Hepatocyte (in vitro differentiated cells): ENCODE measurements at regions not wholly inside any gene's neighbourhood (a gene's known extent, or its start where the extent isn't known, plus 50 kb on each side); places are given as distances from the start of the nearest gene placed in this dataset.

Source experiments
- DNase-seq: peaks from one replicate; pipeline ENCODE4 v3.0.0-alpha.2; 2016; ENCODE audit warnings: low spot score
- H2AFZ ChIP-seq: fragments of 200-600 bp; sonication (generic); 2 replicates; pipeline ENCODE4 v1.6.0; 2016; ENCODE audit warnings: antibody characterized with exemption, mild to moderate bottlenecking
- H3K27ac ChIP-seq: fragments of 200-600 bp; sonication (generic); 2 replicates; pipeline ENCODE4 v1.5.1; 2016; ENCODE audit warnings: mild to moderate bottlenecking
- H3K27me3 ChIP-seq: fragments of 200-600 bp; sonication (generic); 2 replicates; pipeline ENCODE4 v1.6.1; 2016
- H3K36me3 ChIP-seq: fragments of 200-600 bp; sonication (generic); replicated peaks from 2 replicates; pipeline ENCODE4 v1.5.1; 2016; ENCODE audit warnings: low read depth; ENCODE audit not compliant: insufficient read depth
- H3K4me1 ChIP-seq: fragments of 200-600 bp; sonication (generic); 2 replicates; pipeline ENCODE4 v1.5.1; 2016; ENCODE audit warnings: mild to moderate bottlenecking, moderate library complexity; ENCODE audit not compliant: insufficient read depth
- H3K4me2 ChIP-seq: fragments of 200-600 bp; sonication (generic); 2 replicates; pipeline ENCODE4 v1.6.0; 2016
- H3K4me3 ChIP-seq: fragments of 200-600 bp; sonication (generic); 2 replicates; pipeline ENCODE4 v1.5.1; 2016; ENCODE audit warnings: mild to moderate bottlenecking
- H3K79me2 ChIP-seq: fragments of 200-600 bp; sonication (generic); 2 replicates; pipeline ENCODE4 v1.6.0; 2017; ENCODE audit warnings: mild to moderate bottlenecking
- H3K9me2 ChIP-seq: fragments of 200-600 bp; sonication (generic); replicated peaks from 2 replicates; pipeline ENCODE4 v1.6.0; 2017; ENCODE audit warnings: mild to moderate bottlenecking; ENCODE audit not compliant: insufficient read depth
- H3K9me3 ChIP-seq: fragments of 200-600 bp; sonication (generic); 2 replicates; pipeline ENCODE4 v1.5.1; 2016; ENCODE audit warnings: low read depth, mild to moderate bottlenecking
- H4K20me1 ChIP-seq: fragments of 200-600 bp; sonication (generic); 2 replicates; pipeline ENCODE4 v1.6.0; 2016; ENCODE audit warnings: mild to moderate bottlenecking; ENCODE audit not compliant: insufficient read depth, poor library complexity, severe bottlenecking
- EZH2 ChIP-seq: fragments of 200-600 bp; sonication (generic); IDR thresholded peaks from 2 replicates; pipeline ENCODE4 v1.6.1; 2016; ENCODE audit warnings: antibody characterized with exemption, mild to moderate bottlenecking, borderline replicate concordance
- EZH2phosphoT487 ChIP-seq: fragments of 200-600 bp; sonication (generic); IDR thresholded peaks from one replicate; pipeline ENCODE4 v1.6.1; 2018; ENCODE audit warnings: antibody characterized with exemption, mild to moderate bottlenecking, low read depth, moderate library complexity; ENCODE audit not compliant: unreplicated experiment, severe bottlenecking
- WGBS: methylation state at CpG from one replicate; pipeline ENCODE4 v1.1.6; 2016; ENCODE audit warnings: low lambda C conversion rate; ENCODE audit errors: missing lambda C conversion rate; 5-methylcytosine and 5-hydroxymethylcytosine counted together
- TF ChIP-seq, protein P1 (sequence below): fragments of 200-600 bp; sonication (generic); IDR thresholded peaks from 2 replicates; pipeline ENCODE4 v1.5.1; 2016; ENCODE audit warnings: antibody characterized with exemption, mild to moderate bottlenecking; ENCODE audit not compliant: poor library complexity

DNA sequence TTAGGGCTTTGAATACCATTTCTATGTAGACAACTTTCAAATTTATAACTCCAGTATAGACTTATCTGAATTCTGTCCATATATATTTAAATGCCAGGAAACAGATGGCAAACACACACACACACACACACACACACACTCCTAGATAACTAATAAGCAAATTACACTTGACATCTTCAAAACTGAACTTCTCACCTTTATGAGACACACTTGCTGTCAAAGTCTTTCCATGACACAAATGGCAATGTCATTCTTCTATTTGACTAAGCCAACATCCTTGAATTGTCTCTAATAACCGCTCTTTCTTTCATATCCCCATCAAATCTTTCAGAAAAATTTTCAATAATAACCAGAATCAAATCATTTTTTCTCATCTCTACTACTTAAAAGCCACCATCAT is 402.4 kb downstream of the PCDH18 start:
- Histone ChIP-seq H3K27me3 (no peaks in the 10 kb centered on the region), H4K20me1 (no peaks in the 10 kb centered on the region), H3K79me2 (no peaks in the 10 kb centered on the region), H3K36me3 (no peaks in the 10 kb centered on the region), H3K9me2 (no peaks in the 10 kb centered on the region), H3K4me1 (no peaks in the 10 kb centered on the region), H3K27ac (no peak overlapping the region), H3K9me3 (no peaks in the 10 kb centered on the region), H2AFZ (no peak overlapping the region), H3K4me3 (no peak overlapping the region), H3K4me2 (no peak overlapping the region)
- TF ChIP-seq, protein P1, sequence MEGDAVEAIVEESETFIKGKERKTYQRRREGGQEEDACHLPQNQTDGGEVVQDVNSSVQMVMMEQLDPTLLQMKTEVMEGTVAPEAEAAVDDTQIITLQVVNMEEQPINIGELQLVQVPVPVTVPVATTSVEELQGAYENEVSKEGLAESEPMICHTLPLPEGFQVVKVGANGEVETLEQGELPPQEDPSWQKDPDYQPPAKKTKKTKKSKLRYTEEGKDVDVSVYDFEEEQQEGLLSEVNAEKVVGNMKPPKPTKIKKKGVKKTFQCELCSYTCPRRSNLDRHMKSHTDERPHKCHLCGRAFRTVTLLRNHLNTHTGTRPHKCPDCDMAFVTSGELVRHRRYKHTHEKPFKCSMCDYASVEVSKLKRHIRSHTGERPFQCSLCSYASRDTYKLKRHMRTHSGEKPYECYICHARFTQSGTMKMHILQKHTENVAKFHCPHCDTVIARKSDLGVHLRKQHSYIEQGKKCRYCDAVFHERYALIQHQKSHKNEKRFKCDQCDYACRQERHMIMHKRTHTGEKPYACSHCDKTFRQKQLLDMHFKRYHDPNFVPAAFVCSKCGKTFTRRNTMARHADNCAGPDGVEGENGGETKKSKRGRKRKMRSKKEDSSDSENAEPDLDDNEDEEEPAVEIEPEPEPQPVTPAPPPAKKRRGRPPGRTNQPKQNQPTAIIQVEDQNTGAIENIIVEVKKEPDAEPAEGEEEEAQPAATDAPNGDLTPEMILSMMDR: no peak
- TF ChIP-seq EZH2 (no peak), EZH2phosphoT487 (no peak)
- WGBS: 87% methylated on average over 1 of the region's 1 CpG
- DNase-seq: no peak

DNA sequence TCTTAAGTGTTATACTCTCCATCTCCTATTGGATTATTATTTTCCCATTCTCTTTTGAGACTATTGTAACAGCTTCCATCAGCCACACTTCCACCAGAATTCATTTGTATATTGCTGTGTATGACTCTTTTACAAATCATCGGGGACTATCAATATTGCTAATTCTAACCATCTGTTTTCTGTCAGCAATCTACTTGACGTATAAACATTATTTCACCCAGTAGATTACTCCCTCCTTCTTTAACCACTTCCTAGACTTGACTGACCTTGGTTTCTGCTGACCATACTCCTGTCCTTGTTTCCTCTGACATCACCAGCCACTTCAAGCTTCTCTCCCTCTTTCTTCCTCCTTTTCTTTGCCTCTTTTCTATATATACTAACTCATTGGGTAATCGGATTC is 402.9 kb downstream of the PCDH18 start:
- Histone ChIP-seq H3K4me3 (no peak overlapping the region), H3K27me3 (no peaks in the 10 kb centered on the region), H3K36me3 (no peaks in the 10 kb centered on the region), H3K79me2 (no peaks in the 10 kb centered on the region), H2AFZ (no peak overlapping the region), H3K27ac (no peak overlapping the region), H3K4me1 (no peaks in the 10 kb centered on the region), H3K9me2 (no peaks in the 10 kb centered on the region), H4K20me1 (no peaks in the 10 kb centered on the region), H3K9me3 (no peaks in the 10 kb centered on the region), H3K4me2 (no peak overlapping the region)
- TF ChIP-seq EZH2phosphoT487 (no peak), EZH2 (no peak)
- TF ChIP-seq, protein P1: no peak
- 67% methylated on average over 3 of the region's 3 CpGs for WGBS
- DNase-seq: no peak

GRCh38 chr4:137125011-137125410 is 407.3 kb downstream of the PCDH18 start:
- H3K9me2 ChIP-seq: no peaks in the 10 kb centered on the region
- H3K4me3 ChIP-seq: no peak overlapping the region
- no peaks in the 10 kb centered on the region for H4K20me1 ChIP-seq
- no peak for TF ChIP-seq EZH2phosphoT487
- TF ChIP-seq, protein P1: no peak
- no peak for TF ChIP-seq EZH2
- no peak overlapping the region for H3K27ac ChIP-seq
- no peaks in the 10 kb centered on the region for H3K4me1 ChIP-seq
- H3K4me2 ChIP-seq: peak overlapping the region; percentile 63
- WGBS: 45% methylated on average over 3 of the region's 3 CpGs
- no peak overlapping the region for H2AFZ ChIP-seq
- no peaks in the 10 kb centered on the region for H3K27me3 ChIP-seq
- DNase-seq: peak; percentile 14
- H3K79me2 ChIP-seq: no peaks in the 10 kb centered on the region
- no peaks in the 10 kb centered on the region for H3K36me3 ChIP-seq
- H3K9me3 ChIP-seq: no peaks in the 10 kb centered on the region

GRCh38 chr4:137124278-137124932 is 407.9 kb downstream of the PCDH18 start:
- Histone ChIP-seq H3K9me2 (no peaks in the 10 kb centered on the region), H3K27me3 (no peaks in the 10 kb centered on the region), H4K20me1 (no peaks in the 10 kb centered on the region), H3K79me2 (no peaks in the 10 kb centered on the region), H3K4me1 (no peaks in the 10 kb centered on the region), H3K36me3 (no peaks in the 10 kb centered on the region), H3K4me2 (peak overlapping the region; percentile 63), H3K9me3 (no peaks in the 10 kb centered on the region), H3K4me3 (no peak overlapping the region), H3K27ac (no peak overlapping the region), H2AFZ (no peak overlapping the region)
- no peak for TF ChIP-seq EZH2phosphoT487
- TF ChIP-seq, protein P1: peak; percentile 80
- WGBS: 54% methylated on average over 5 of the region's 5 CpGs
- DNase-seq: peak; percentile 61
